ENCODE measurements at regions not wholly inside any gene's neighbourhood (a gene's known extent, or its start where the extent isn't known, plus 50 kb on each side); places are given as distances from the start of the nearest gene placed in this dataset.
"Not testable (repeated sequence)": the region's sequence is repeated elsewhere in the genome, so short reads cannot be mapped to it uniquely, and the experiment has no call there.

- DNase-seq = no peak
These were observed 190.0 kb upstream of the GRAMD2B start for GRCh38 chr5:126233256-126233655.

GRCh38 chr5:126234563-126235195, 188.5 kb upstream of the GRAMD2B start:
- peak; percentile 23 for DNase-seq

GRCh38 chr5:126235628-126236027, 187.6 kb upstream of the GRAMD2B start:
- DNase-seq = no peak

- DNase-seq = no peak
These were observed 186.2 kb upstream of the GRAMD2B start for GRCh38 chr5:126236994-126237393.

GRCh38 chr5:126248611-126249010, 174.6 kb upstream of the GRAMD2B start:
- no peak for DNase-seq

- DNase-seq = no peak
These were observed 172.2 kb upstream of the GRAMD2B start for GRCh38 chr5:126251024-126251423.

GRCh38 chr5:126253406-126253805, 169.8 kb upstream of the GRAMD2B start:
- no peak for DNase-seq

- DNase-seq = no peak
These were observed 159.5 kb upstream of the GRAMD2B start for GRCh38 chr5:126263591-126264184.

GRCh38 chr5:126265917-126266316, 157.3 kb upstream of the GRAMD2B start:
- DNase-seq = no peak

- no peak for DNase-seq
These were observed 155.8 kb upstream of the GRAMD2B start for GRCh38 chr5:126267438-126267837.

GRCh38 chr5:126268697-126269315, 154.4 kb upstream of the GRAMD2B start:
- no peak for DNase-seq

- DNase-seq = no peak
These were observed 153.7 kb upstream of the GRAMD2B start for GRCh38 chr5:126269511-126269910.

GRCh38 chr5:126271141-126271540, 152.1 kb upstream of the GRAMD2B start:
- DNase-seq = no peak

- DNase-seq = no peak
These were observed 149.0 kb upstream of the GRAMD2B start for GRCh38 chr5:126274076-126274762.

GRCh38 chr5:126274763-126275125, 148.5 kb upstream of the GRAMD2B start:
- no peak for DNase-seq

- no peak for DNase-seq
These were observed 145.4 kb upstream of the GRAMD2B start for GRCh38 chr5:126277762-126278161.

- DNase-seq = no peak
These were observed 142.9 kb upstream of the GRAMD2B start for GRCh38 chr5:126280343-126280742.

GRCh38 chr5:126280846-126281245, 142.4 kb upstream of the GRAMD2B start:
- DNase-seq = no peak

GRCh38 chr5:126284977-126285696, 138.1 kb upstream of the GRAMD2B start:
- no peak for DNase-seq

- not testable (repeated sequence) for DNase-seq
These were observed 127.1 kb upstream of the GRAMD2B start for GRCh38 chr5:126296121-126296520.

GRCh38 chr5:126300293-126300692, 122.9 kb upstream of the GRAMD2B start:
- no peak for DNase-seq

GRCh38 chr5:126301056-126301455, 122.2 kb upstream of the GRAMD2B start:
- no peak for DNase-seq

GRCh38 chr5:126309860-126310259, 113.3 kb upstream of the GRAMD2B start:
- no peak for DNase-seq
